ENCODE measurements at regions not wholly inside any gene's neighbourhood (a gene's known extent, or its start where the extent isn't known, plus 50 kb on each side); places are given as distances from the start of the nearest gene placed in this dataset.

GRCh38 chr7:153939177-153939576, 113.0 kb upstream of the DPP6 start:
- TF ChIP-seq CTCF (conservative IDR thresholded peaks at IDR 0.05; ENCODE audit: low read length): no peak
- TF ChIP-seq EZH2phosphoT487 (IDR thresholded peaks at IDR 0.05; ENCODE audit: borderline replicate concordance, low read depth, low read length): no peak
